GM12878 (cell line): ENCODE measurements at regions not wholly inside any gene's neighbourhood (a gene's known extent, or its start where the extent isn't known, plus 50 kb on each side); places are given as distances from the start of the nearest gene placed in this dataset.

Source experiments
- ATAC-seq: fragments of 200-7000 bp; cut with Tn5 transposase; 3 replicates; pipeline ENCODE4 v1.9.1; 2020; ENCODE audit warnings: mild to moderate bottlenecking, moderate library complexity
- BruUV-seq: library from RNA; stranded (reverse); fragments of 400-500 nt; replicated peaks from 2 replicates; lab custom pipeline; 2021; lab: Mats Ljungman, UMichigan
- CTCF ChIA-PET: fragments of 300-600 bp; sonication (Branson Sonifier 250); formaldehyde crosslinking; extraction: SDS; loops from one replicate; lab custom pipeline; 2021; ENCODE audit warnings: inconsistent platforms; lab: Yijun Ruan, JAX
- POLR2A ChIA-PET: fragments of 350-600 bp; formaldehyde crosslinking; extraction: SDS; loops from one replicate; lab custom pipeline; 2021; ENCODE audit warnings: inconsistent platforms; lab: Charles Lee
- RAD21 ChIA-PET: fragments of 300-600 bp; sonication (Branson Sonifier 250); formaldehyde crosslinking; loops from one replicate; lab custom pipeline; 2023; ENCODE audit warnings: antibody characterized with exemption; ENCODE audit not compliant: unreplicated experiment; lab: Charles Lee
- SMC1A ChIA-PET: fragments of 300-600 bp; sonication (Branson Sonifier 250); formaldehyde crosslinking; loops from one replicate; lab custom pipeline; 2023; ENCODE audit not compliant: unreplicated experiment, uncharacterized antibody; lab: Charles Lee
- DNase-seq: peaks from one replicate; pipeline ENCODE4 v3.0.0-alpha.2; 2011; ENCODE audit warnings: low read depth, low spot score
- FAIRE-seq: peaks from 3 replicates; lab custom pipeline; 2011; peaks lifted over from hg19 to GRCh38; lab: Jason Lieb, UNC
- H2AFZ ChIP-seq: 2 replicates; pipeline ENCODE4 v1.6.0; 2011; ENCODE audit warnings: low read depth, low read length, control low read depth; ENCODE audit not compliant: control insufficient read depth
- H3K27ac ChIP-seq: 2 replicates; pipeline ENCODE4 v1.5.1; 2011; ENCODE audit warnings: control low read depth; ENCODE audit not compliant: control insufficient read depth, insufficient read depth
- H3K27me3 ChIP-seq, 2 experiments: replicated peaks in 1 of 2; 2 replicates each; pipeline versions ENCODE4 v1.6.0 to v1.6.1; 2011; ENCODE audit warnings: low read length in 1 of 2; ENCODE audit not compliant: control insufficient read depth in 2 of 2, insufficient read depth in 2 of 2
- H3K36me3 ChIP-seq, 2 experiments: 2 replicates each; pipeline ENCODE4 v1.5.1; 2011; ENCODE audit warnings: low read length in 1 of 2; ENCODE audit not compliant: control insufficient read depth in 2 of 2, insufficient read depth in 2 of 2
- H3K4me1 ChIP-seq: 2 replicates; pipeline ENCODE4 v1.6.1; 2011; ENCODE audit warnings: mild to moderate bottlenecking, low read length, moderate library complexity, mixed read lengths; ENCODE audit not compliant: control insufficient read depth, insufficient read depth
- H3K4me2 ChIP-seq: 2 replicates; pipeline ENCODE4 v1.6.0; 2011; ENCODE audit warnings: control low read depth; ENCODE audit not compliant: control insufficient read depth, insufficient read depth
- H3K4me3 ChIP-seq: fragments of 200-600 bp; sonication (generic); 2 replicates; pipeline ENCODE4 v1.5.1; 2016
- H3K79me2 ChIP-seq: 2 replicates; pipeline ENCODE4 v1.6.0; 2011; ENCODE audit warnings: low read length; ENCODE audit not compliant: control insufficient read depth, insufficient read depth
- H3K9ac ChIP-seq: 2 replicates; pipeline ENCODE4 v1.8.0; 2011; ENCODE audit warnings: low read length, control low read depth, mixed read lengths; ENCODE audit not compliant: control insufficient read depth, insufficient read depth
- H3K9me3 ChIP-seq: replicated peaks from 3 replicates; pipeline ENCODE4 v1.5.1; 2011; ENCODE audit warnings: mild to moderate bottlenecking, low read length; ENCODE audit not compliant: control insufficient read depth, insufficient read depth
- H4K20me1 ChIP-seq: 2 replicates; pipeline ENCODE4 v1.6.0; 2011; ENCODE audit not compliant: control insufficient read depth, insufficient read depth
- GABPA ChIP-seq: IDR thresholded peaks from 2 replicates; pipeline ENCODE4 v1.6.1; 2014; ENCODE audit warnings: antibody characterized with exemption, low read depth, mild to moderate bottlenecking, inconsistent platforms
- GATAD2B ChIP-seq: fragments of 450-650 bp; conservative IDR thresholded peaks from 2 replicates; pipeline ENCODE4 v1.6.1; 2017; ENCODE audit warnings: low read depth, mild to moderate bottlenecking, moderate library complexity
- MTA3 ChIP-seq: IDR thresholded peaks from 2 replicates; pipeline ENCODE4 v1.6.1; 2012; ENCODE audit warnings: low read length, inconsistent platforms, borderline replicate concordance
- POLR2AphosphoS2 ChIP-seq: IDR thresholded peaks from 2 replicates; pipeline ENCODE4 v1.6.1; 2011; ENCODE audit warnings: low read depth, mild to moderate bottlenecking, low read length, improper control_type of control experiment, moderate library complexity
- RCOR1 ChIP-seq: conservative IDR thresholded peaks from 2 replicates; pipeline ENCODE4 v1.6.1; 2012; ENCODE audit warnings: low read depth, low read length, improper control_type of control experiment
- TBL1XR1 ChIP-seq: IDR thresholded peaks from 2 replicates; pipeline ENCODE4 v1.6.1; 2012; ENCODE audit warnings: low read depth, low read length, improper control_type of control experiment
- WGBS: methylation state at CpG from one replicate; pipeline ENCODE4 v1.1.6; 2016; ENCODE audit warnings: low lambda C conversion rate; ENCODE audit not compliant: insufficient replicate concordance, insufficient coverage; ENCODE audit errors: missing lambda C conversion rate; 5-methylcytosine and 5-hydroxymethylcytosine counted together
- in situ Hi-C: fragments of 300-500 bp; cut with MboI; formaldehyde crosslinking; loops from 9 replicates; pipeline ENCODE4 v1.14.3; 2018; ENCODE audit warnings: mixed read lengths
- intact Hi-C: fragments of 100-400 bp; cut with micrococcal nuclease; formaldehyde crosslinking; loops from one replicate; pipeline ENCODE4 v1.14.2; 2022; ENCODE audit not compliant: unreplicated experiment
- TF ChIP-seq, protein P1 (sequence below): fragments of 450-650 bp; formaldehyde crosslinking; IDR thresholded peaks from 2 replicates; pipeline ENCODE4 v1.5.0; 2022; ENCODE audit warnings: mild to moderate bottlenecking, missing genetic modification characterization
- TF ChIP-seq, protein P2 (sequence below): IDR thresholded peaks from 2 replicates; pipeline ENCODE4 v1.6.1; 2012; ENCODE audit warnings: low read depth, low read length, improper control_type of control experiment
- TF ChIP-seq, protein P3 (sequence below): fragments of 150-350 bp; IDR thresholded peaks from 2 replicates; pipeline ENCODE4 v1.6.1; 2016; ENCODE audit warnings: low read depth, low read length

DNA sequence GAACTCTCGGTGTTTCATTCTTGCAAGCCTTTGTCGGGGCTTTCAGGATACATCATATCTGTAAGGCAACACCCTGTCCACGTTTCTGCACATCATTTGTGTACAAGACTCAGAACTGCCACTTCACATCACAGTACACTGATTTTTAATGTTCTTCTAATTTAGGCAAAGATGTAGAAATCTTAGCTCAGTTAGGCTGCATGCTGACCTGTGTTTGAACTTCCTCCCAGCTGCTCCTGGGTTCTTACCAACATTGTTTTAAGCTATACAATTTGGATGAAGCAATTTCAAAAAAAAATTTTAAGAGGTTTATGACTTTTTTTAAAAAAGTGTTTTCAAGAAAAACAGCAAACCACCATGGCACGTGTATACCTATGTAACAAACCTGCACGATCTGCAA, 1047.9 kb upstream of the SLC10A2 start (continued):
- no peak for TF ChIP-seq MTA3

DNA sequence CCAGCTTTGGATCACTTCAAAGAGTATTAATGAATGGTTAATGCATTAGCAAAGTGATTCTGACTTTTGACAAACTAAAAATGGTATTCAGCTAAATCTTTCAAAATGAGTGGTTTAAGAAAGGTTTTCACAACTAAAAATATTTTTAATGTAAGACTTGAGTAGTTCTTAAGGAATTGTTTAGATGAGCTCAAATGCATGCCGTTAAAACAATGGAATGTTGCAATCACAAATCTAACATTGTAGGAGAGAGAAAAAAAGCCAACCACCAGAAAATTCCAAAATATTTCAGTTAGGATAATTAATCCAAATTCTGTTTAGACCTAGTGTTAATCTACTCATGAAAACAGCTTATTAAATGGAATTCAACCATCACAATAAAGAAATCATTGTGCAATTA, 1044.8 kb upstream of the SLC10A2 start:
- no peak for FAIRE-seq
- CTCF ChIA-PET = no interaction called here
- Histone ChIP-seq H2AFZ (no peak overlapping the region), H3K79me2 (no peaks in the 10 kb centered on the region), H3K36me3 (no peaks in the 10 kb centered on the region), H4K20me1 (no peaks in the 10 kb centered on the region)
- intact Hi-C loops = no loop called here
- ATAC-seq = no peak
- TF ChIP-seq, protein P1, sequence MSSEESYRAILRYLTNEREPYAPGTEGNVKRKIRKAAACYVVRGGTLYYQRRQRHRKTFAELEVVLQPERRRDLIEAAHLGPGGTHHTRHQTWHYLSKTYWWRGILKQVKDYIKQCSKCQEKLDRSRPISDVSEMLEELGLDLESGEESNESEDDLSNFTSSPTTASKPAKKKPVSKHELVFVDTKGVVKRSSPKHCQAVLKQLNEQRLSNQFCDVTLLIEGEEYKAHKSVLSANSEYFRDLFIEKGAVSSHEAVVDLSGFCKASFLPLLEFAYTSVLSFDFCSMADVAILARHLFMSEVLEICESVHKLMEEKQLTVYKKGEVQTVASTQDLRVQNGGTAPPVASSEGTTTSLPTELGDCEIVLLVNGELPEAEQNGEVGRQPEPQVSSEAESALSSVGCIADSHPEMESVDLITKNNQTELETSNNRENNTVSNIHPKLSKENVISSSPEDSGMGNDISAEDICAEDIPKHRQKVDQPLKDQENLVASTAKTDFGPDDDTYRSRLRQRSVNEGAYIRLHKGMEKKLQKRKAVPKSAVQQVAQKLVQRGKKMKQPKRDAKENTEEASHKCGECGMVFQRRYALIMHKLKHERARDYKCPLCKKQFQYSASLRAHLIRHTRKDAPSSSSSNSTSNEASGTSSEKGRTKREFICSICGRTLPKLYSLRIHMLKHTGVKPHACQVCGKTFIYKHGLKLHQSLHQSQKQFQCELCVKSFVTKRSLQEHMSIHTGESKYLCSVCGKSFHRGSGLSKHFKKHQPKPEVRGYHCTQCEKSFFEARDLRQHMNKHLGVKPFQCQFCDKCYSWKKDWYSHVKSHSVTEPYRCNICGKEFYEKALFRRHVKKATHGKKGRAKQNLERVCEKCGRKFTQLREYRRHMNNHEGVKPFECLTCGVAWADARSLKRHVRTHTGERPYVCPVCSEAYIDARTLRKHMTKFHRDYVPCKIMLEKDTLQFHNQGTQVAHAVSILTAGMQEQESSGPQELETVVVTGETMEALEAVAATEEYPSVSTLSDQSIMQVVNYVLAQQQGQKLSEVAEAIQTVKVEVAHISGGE = no peak
- TF ChIP-seq, protein P2, sequence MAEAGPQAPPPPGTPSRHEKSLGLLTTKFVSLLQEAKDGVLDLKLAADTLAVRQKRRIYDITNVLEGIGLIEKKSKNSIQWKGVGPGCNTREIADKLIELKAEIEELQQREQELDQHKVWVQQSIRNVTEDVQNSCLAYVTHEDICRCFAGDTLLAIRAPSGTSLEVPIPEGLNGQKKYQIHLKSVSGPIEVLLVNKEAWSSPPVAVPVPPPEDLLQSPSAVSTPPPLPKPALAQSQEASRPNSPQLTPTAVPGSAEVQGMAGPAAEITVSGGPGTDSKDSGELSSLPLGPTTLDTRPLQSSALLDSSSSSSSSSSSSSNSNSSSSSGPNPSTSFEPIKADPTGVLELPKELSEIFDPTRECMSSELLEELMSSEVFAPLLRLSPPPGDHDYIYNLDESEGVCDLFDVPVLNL = no peak
- TF ChIP-seq TBL1XR1 = no peak
- TF ChIP-seq, protein P3, sequence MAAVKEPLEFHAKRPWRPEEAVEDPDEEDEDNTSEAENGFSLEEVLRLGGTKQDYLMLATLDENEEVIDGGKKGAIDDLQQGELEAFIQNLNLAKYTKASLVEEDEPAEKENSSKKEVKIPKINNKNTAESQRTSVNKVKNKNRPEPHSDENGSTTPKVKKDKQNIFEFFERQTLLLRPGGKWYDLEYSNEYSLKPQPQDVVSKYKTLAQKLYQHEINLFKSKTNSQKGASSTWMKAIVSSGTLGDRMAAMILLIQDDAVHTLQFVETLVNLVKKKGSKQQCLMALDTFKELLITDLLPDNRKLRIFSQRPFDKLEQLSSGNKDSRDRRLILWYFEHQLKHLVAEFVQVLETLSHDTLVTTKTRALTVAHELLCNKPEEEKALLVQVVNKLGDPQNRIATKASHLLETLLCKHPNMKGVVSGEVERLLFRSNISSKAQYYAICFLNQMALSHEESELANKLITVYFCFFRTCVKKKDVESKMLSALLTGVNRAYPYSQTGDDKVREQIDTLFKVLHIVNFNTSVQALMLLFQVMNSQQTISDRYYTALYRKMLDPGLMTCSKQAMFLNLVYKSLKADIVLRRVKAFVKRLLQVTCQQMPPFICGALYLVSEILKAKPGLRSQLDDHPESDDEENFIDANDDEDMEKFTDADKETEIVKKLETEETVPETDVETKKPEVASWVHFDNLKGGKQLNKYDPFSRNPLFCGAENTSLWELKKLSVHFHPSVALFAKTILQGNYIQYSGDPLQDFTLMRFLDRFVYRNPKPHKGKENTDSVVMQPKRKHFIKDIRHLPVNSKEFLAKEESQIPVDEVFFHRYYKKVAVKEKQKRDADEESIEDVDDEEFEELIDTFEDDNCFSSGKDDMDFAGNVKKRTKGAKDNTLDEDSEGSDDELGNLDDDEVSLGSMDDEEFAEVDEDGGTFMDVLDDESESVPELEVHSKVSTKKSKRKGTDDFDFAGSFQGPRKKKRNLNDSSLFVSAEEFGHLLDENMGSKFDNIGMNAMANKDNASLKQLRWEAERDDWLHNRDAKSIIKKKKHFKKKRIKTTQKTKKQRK = no peak
- no peak for TF ChIP-seq GABPA
- TF ChIP-seq RCOR1 = no peak
- TF ChIP-seq GATAD2B = no peak
- no peak for TF ChIP-seq POLR2AphosphoS2
- TF ChIP-seq, all 136 proteins: peak for 0
- Histone ChIP-seq H3K9ac (no peak overlapping the region), H3K4me3 (no peak overlapping the region), H3K4me2 (no peak overlapping the region), H3K9me3 (no peaks in the 10 kb centered on the region), H3K27me3 (no peaks in the 10 kb centered on the region), H3K27ac (no peak overlapping the region), H3K4me1 (no peaks in the 10 kb centered on the region)
- 0% methylated on average over 1 of the region's 1 CpG for WGBS
- ChIA-PET POLR2A (no interaction called here), SMC1A (no interaction called here), RAD21 (no interaction called here)
- DNase-seq = no peak
- in situ Hi-C loops = no loop called here
- BruUV-seq = no TSS peak
